HG02759 (cell line): ENCODE measurements at regions not wholly inside any gene's neighbourhood (a gene's known extent, or its start where the extent isn't known, plus 50 kb on each side); places are given as distances from the start of the nearest gene placed in this dataset.
"Not testable (repeated sequence)": the region's sequence is repeated elsewhere in the genome, so short reads cannot be mapped to it uniquely, and the experiment has no call there.

ENCODE experiments used
- ATAC-seq: cut with Tn5 transposase; IDR thresholded peaks from one replicate; pipeline ENCODE4 v1.9.1; 2021; ENCODE audit warnings: mild to moderate bottlenecking, moderate library complexity; ENCODE audit not compliant: unreplicated experiment

DNA sequence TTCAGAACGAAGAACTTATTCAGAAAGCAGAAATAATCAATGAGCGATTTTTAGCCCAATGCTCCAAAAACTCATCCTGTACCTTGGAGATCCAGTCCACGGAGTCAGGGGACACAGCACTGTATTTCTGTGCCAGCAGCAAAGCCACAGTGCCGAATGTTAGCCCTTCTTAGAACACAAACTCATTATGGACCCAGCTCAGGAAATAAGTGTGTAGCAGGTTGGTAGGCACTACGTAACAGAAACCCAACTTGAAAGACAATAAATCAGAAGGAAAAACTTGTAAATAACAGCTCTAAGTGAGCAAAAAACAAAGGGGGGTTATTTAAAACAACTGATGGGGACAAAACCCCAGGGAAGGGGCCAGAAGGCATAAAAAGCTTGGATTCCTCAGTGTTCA, 112.0 kb upstream of the PRSS1 start:
- ATAC-seq, result no peak

DNA sequence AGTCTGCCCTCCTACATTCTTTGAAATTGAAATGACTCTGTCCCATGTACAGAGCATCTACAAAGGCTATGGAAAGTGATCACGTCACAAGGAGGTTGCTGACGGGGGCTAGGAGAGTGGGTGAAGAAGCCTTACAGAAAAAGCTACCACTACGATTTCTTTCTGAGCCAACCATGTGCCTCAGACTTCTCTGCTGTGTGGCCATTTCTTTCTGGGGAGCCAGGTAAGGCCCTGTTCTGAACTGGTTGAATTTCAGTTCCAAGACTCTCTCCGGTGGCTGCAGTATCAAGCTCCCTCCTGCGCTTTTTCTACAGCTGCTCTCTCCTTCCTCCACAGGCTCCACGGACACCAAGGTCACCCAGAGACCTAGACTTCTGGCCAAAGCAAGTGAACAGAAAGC, 112.5 kb upstream of the PRSS1 start:
- ATAC-seq, result no peak

DNA sequence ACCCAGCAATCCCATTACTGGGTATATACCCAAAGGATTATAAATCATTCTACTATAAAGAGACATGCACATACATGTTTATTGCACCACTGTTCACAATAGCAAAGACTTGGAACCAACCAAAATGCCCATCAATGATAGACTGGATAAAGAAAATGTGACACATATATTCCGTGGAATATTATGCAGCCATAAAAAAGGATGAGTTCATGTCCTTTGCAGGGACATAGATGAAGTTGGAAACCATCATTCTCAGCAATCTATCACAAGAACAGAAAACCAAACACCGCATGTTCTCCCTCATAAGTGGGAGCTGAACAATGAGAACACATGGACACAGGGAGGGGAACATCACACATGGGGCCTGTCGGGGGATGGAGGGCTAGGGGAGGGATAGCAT, 113.2 kb upstream of the PRSS1 start:
- ATAC-seq, result not testable (repeated sequence)

DNA sequence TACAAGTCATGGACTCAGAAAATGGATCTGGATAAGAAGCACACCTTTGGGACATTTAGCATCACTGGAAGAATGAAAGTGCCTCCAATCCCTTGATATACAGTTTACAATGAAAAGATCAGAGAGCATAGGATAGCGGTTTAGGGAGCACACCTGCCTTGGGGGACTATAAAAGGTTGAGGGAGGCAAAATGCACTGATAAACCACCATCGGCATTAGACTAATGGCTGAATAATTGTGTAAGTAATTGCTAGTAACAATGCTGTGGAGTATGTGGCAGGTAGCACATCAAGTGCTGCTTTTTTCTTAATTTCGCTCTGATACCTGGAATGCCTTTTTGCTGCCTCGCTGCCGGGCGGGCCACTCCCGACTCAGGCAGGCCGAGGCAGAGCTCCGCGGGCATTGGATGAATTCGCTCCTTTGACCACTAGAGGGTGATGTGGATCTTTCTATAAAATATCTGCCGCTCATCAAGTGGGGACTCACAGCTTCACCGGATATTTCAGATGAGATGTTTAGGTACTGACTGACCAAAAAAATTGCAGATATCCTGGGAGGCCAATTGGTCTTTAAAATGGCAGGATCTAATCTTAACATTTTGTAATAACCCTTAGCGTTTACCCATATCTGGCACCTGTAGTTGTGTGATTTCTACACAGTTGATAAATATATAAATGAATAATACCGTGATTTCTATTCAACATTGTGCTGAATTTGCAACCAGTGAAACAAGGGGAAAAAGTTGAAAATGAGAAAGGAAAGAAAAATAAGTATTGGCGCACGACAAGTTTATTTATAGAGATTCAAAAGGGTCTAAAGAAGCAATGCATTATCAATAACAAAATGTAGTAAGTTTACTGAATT, 116.8 kb upstream of the PRSS1 start:
- ATAC-seq, result peak; percentile 98

DNA sequence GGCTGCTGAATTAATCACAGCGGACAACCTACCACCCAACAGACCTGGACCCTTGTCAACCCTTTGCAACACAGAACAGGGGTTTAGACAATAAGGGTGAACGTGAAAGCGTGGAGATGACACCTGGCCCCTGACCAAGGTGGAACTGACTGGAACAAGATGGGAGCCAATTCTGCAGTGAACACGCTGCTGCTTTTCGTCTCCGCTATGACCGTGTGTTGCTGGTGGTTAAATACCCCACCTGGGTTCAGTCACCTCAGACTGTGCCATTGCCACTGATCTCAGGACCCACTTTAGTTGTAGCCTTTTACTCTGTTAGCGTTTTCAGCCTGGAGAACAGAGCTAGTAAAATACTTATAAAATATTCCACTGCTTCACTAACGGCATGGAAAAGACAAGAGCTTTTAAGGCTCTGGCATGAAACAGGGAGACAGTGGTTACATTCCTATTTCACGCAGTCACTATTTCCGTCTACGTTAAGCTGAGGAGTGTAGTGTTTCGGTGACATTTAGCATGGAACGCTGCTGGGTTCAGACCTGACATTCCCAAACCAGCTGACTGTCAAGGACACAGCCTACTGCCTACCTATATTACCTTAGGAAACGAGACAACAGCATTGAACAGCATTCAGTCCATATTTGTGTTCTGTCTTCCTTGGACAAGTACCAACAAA, 119.5 kb upstream of the PRSS1 start:
- ATAC-seq, result no peak

DNA sequence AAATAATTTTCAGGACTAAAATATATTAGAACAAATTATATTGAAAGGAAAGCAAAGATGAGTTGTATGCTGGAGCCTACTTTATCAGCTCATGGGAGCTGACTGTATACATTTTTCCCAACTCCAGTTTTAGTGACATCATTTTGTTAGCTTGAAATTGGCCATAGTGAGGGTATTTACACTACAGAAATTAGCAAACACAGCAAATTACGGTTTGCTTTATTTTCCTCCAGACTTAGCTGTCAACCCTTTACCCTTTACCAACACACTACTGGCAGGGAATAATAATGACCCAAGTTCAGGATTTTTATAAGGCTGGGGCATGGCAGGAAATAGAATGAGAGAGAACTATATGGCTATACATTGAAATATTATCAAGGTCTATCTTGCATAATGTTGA, 120.3 kb upstream of the PRSS1 start:
- ATAC-seq, result no peak

DNA sequence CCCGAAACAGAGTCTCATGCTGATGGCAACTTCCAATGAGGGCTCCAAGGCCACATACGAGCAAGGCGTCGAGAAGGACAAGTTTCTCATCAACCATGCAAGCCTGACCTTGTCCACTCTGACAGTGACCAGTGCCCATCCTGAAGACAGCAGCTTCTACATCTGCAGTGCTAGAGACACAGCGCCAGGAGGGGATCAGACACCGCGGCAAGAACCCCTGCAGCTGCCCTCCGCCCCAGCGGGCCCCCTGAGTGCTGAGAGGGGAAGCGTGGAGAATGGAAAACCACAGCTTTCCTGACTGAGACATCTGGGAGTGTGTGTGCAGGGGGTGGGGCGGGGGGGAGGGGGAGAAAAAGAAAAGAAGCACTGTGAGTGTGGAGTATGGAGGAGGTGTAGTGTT, 122.0 kb upstream of the PRSS1 start:
- not testable (repeated sequence) for ATAC-seq

DNA sequence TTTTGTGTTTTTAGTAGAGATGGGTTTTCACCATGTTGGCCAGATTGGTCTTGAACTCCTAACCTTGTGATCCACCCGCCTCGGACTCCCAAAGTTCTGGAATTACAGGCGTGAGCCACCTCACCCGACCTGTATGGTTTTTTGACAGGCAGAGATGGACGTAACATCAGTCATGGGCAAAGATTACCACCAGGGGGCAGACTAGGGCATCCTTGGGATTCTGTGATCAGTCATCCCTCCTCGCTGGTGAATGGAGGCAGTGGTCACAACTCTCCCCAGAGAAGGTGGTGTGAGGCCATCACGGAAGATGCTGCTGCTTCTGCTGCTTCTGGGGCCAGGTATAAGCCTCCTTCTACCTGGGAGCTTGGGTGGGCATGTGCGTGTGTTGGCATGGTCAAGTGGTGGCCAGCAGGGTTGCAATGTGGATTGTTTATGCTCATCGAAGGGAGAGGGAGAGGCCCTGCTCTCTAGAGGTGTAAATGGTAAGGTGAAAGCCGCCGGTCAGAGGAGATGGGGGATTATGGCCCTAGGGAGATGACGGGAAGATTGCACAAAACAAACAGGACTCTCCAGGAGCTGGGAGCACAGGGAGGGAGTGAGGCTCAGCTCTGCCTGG, 122.7 kb upstream of the PRSS1 start:
- peak; percentile 84 for ATAC-seq

DNA sequence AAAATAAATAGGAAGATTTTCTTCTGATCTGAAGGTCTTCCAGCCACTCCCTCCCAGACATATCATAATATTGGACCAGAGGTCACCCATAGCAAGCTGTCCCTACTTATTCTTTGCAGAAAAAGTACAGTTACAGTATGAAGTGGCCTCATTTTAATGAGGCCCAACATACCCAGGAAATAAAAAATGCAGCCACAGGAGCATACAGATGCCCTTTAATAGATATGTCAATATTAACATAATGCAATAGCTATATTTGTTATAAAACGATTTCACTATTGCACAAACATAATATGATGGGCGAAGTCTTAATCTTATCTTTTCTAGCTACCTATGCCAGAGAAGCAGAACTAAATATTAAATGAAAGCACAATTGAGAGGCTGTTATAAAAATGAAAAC, 124.1 kb upstream of the PRSS1 start:
- ATAC-seq, result not testable (repeated sequence)

DNA sequence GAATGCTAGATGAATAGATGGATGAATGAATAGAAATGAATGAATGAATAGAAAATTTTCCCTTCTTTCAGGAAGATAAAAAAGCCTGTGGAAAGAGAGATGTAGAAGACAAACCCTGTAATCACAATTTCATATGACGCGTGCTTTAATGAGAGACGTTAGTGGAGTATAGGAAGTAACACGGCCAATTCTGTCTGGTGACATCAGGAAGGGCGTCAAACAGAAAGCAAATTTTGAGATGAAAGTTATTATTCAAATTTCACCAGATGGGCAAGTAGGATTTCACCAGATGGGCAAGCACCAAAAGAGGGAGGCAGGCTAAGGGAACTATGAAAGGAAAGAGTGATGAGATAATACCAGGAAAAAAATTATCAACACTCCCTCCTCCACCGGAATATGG, 128.9 kb upstream of the PRSS1 start:
- no peak for ATAC-seq

DNA sequence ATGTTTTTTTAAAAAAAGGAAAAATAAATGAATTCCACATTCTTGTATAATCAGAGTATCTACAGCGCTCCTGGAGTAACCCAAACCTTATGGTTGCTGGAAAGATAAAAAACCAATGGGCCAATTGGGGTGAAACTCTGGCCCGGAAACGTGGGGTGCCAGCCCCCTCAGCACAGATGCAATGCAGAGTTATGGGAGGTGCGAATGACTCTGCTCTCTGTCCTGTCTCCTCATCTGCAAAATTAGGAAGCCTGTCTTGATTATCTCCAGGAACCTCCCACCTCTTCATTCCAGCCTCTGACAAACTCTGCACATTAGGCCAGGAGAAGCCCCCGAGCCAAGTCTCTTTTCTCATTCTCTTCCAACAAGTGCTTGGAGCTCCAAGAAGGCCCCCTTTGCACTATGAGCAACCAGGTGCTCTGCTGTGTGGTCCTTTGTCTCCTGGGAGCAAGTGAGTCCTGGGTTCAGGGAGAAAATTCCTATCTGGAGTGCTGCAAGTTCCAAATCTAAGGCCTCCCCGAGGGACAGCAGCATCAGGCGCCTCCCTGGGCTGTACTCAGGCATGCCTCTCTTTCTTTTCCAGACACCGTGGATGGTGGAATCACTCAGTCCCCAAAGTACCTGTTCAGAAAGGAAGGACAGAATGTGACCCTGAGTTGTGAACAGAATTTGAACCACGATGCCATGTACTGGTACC, 130.5 kb upstream of the PRSS1 start:
- no peak for ATAC-seq

DNA sequence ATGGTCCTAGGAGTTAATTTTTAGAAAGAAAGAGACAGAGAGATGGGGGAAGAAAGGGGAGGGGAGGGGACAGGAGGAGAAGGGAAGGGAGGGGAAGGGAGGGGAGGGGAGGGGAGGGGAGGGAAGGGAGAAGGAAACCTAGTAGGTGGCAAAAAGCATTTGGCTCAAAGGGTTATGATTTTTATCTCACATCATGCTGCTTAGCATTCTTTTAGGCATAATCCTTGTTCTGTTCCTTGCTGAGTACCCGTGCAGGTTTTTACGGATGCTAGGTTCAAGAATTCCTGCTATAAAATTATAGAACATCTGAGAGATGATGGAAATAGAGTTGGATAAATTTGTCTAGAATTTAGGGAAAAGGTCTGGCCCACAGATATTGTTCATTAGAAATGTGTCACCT, 132.4 kb upstream of the PRSS1 start:
- ATAC-seq, result no peak

DNA sequence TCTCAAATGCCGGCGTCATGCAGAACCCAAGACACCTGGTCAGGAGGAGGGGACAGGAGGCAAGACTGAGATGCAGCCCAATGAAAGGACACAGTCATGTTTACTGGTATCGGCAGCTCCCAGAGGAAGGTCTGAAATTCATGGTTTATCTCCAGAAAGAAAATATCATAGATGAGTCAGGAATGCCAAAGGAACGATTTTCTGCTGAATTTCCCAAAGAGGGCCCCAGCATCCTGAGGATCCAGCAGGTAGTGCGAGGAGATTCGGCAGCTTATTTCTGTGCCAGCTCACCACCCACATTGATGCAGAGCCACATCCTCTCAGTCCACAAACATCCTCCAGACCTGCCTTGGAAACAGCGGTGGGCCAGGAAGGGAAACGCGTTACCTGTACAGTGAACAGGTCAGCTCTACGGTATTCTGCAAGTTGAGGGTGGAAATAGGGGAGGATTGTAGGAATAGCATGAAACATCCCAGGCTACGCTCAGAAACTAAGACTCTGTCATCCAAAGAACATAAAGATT, 133.1 kb upstream of the PRSS1 start:
- ATAC-seq, result no peak

DNA sequence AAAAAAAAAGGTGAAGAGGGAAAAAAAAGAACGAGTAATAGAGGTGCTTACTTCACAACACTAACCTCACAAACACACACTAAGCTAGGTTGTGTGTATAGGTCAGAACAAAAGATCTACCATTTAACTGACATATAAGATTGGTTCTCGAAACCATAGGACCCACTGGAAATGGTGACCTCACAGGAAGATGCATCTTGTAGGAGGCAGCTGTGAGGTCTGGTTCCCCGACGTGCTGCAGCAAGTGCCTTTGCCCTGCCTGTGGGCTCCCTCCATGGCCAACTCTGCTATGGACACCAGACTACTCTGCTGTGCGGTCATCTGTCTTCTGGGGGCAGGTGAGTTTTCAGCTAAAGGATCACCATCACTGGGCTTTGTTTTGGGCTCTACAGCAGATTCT, 133.8 kb upstream of the PRSS1 start:
- no peak for ATAC-seq

DNA sequence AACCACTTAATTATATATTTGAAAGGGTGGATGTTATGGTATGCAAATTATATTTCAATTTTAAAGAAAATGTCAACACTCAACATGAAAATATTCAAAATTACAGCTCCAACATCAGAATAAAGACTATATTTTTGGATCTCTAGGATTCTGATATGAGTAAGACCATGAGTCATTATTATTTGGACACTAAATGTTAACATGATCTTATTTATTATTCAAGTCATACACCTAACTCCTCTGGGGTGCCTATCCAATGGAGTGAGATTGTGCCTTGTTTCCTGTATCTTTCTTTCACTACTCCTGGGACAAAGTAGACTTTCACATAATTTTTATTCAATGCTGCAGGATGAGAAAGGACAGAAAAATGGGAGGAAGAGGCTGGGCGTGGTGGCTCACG, 135.2 kb upstream of the PRSS1 start:
- ATAC-seq, result no peak

DNA sequence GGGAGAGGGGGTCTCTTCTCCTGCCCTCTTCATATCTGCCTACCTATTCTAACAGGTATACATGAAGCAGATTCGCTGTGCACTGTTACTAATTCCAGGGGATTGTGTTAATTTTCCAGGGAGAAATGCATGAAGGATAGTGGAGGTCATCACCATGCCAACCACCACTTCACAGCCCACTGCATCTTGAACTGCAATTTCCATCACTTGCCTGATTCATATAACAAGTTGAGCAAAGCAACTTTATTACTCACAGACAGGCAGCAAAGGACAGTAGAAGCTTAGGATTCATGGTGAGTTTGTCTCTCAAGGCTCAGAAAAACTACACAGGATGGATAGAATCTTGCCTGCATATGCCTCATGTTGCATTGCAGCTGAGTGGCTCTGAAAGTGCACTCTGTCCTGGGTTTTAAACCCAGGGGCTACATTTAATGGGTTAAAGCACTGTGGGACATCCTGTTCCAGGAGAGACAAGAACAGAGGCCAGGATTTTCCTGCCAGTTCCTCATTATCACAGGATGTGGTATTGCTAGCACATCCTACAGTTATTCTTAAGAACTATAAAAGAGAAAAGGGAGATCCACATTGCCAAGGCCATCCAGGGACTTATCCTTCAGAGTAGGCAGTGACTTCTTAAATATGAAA, 136.9 kb upstream of the PRSS1 start:
- no peak for ATAC-seq

DNA sequence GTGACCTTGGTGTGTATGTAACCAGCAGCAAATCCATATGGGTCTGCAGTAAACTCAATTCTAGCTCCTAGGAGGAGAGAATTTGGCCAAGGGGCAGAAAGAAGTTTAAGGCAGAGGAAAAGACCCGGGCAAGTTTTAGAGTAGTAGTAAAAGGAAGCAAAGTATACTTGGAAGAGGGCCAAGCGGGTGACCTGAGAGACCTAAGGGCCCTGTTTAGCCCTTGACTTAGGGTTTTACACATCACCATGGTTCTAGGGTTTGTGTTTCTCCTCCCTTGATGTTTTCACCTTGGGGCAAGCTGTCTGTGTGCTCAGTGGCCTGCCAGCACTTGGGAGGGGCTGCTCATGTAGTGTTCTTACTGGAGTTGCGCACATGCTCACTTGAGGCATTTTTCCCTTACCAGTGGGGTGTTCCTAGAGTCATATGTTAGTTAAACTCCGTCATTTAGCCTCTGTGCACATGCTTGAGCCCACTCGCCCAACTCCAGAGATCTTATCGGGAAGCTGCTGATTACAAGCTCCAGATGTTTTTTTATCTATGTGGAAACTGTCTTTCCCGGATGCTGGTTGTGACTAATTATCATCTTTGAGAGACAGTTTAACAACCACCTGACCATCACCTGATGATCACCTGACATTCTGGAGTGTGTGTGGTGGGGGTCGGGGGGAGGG, 137.6 kb upstream of the PRSS1 start:
- ATAC-seq, result no peak

DNA sequence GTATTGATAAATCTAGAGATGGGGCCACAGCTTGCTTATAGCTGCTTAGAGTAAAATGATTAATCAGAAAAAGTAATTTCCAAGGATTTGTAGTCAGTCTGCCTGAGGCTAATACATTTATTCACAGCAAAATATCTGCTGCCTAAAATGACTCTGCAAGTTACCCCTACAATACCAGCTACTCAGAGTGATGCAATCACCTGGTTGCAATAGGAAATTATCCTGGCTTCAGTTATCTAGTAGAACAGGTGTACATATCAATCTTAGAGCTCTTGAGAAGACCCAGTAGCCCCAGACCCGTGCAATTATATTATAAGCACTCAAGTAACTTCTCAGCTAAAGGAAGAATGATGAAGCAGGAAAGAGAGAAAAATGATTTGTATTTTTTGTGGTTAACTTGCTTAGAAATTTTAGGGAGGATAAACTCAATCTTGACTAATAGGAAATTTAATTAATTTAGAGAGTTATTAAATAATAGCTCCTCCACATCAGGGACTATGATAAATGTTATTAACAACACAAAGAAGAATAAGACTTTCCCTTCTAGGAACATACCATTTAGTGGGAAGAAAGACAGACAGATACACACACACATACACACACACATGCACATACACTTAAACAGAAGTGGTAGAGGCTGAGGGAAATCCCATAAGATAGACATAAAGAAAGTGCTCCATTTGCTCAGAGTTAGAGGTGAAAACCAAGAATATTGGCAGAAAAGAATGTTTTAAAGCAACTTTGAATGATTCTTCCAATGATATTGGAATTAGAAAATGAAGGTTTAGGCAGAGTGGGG, 140.4 kb upstream of the PRSS1 start:
- no peak for ATAC-seq

DNA sequence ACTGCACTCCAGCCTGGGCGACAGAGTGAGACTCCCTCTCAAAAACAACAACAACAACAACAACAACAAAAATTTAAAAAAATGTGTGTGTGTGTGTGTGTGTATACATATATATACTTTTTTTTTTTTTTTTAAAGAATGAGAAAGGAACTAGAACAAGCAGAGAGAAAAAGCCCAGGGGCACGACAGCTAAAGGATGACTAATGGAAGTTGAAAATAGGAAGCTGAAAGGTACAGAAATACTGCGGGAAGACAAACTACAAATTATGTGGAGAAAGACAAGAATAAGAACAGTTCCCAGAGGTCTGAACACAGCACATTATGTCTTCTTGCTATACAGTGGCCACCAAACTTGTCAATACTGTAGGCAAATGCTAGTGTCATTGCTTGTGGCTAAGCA, 141.9 kb upstream of the PRSS1 start:
- ATAC-seq, result no peak
